ENCODE measurements at regions not wholly inside any gene's neighbourhood (a gene's known extent, or its start where the extent isn't known, plus 50 kb on each side); places are given as distances from the start of the nearest gene placed in this dataset.

GRCh38 chr20:43383026-43383795 lies 74.5 kb upstream of the SRSF6 start:
- TF ChIP-seq, protein P1, sequence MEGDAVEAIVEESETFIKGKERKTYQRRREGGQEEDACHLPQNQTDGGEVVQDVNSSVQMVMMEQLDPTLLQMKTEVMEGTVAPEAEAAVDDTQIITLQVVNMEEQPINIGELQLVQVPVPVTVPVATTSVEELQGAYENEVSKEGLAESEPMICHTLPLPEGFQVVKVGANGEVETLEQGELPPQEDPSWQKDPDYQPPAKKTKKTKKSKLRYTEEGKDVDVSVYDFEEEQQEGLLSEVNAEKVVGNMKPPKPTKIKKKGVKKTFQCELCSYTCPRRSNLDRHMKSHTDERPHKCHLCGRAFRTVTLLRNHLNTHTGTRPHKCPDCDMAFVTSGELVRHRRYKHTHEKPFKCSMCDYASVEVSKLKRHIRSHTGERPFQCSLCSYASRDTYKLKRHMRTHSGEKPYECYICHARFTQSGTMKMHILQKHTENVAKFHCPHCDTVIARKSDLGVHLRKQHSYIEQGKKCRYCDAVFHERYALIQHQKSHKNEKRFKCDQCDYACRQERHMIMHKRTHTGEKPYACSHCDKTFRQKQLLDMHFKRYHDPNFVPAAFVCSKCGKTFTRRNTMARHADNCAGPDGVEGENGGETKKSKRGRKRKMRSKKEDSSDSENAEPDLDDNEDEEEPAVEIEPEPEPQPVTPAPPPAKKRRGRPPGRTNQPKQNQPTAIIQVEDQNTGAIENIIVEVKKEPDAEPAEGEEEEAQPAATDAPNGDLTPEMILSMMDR (IDR thresholded peaks at IDR 0.05; ENCODE audit: low read depth, low read length, poor library complexity, severe bottlenecking) = no peak
- TF ChIP-seq EZH2phosphoT487 (IDR thresholded peaks at IDR 0.05; ENCODE audit: borderline replicate concordance, low read length) = no peak
